ENCODE measurements at regions not wholly inside any gene's neighbourhood (a gene's known extent, or its start where the extent isn't known, plus 50 kb on each side); places are given as distances from the start of the nearest gene placed in this dataset.

- no peak for DNase-seq (ENCODE audit: low read depth)
- no peak for TF ChIP-seq CTCF (IDR thresholded peaks at IDR 0.05; ENCODE audit: control insufficient read depth, extremely low read depth, insufficient read depth)
- no peak overlapping the region for H3K4me3 ChIP-seq (ENCODE audit: low read depth, low read length)
Observed at GRCh38 chr2:221973502-221973901, 325.3 kb downstream of the PAX3 start.

GRCh38 chr2:221972813-221973478, 325.9 kb downstream of the PAX3 start:
- H3K4me3 ChIP-seq (ENCODE audit: low read depth, low read length), result no peak overlapping the region
- DNase-seq (ENCODE audit: low read depth), result no peak
- TF ChIP-seq CTCF (IDR thresholded peaks at IDR 0.05; ENCODE audit: control insufficient read depth, extremely low read depth, insufficient read depth), result no peak

- no peak for TF ChIP-seq CTCF (IDR thresholded peaks at IDR 0.05; ENCODE audit: control insufficient read depth, extremely low read depth, insufficient read depth)
- no peak for DNase-seq (ENCODE audit: low read depth)
- no peak overlapping the region for H3K4me3 ChIP-seq (ENCODE audit: low read depth, low read length)
Observed at GRCh38 chr2:221970389-221970788, 328.4 kb downstream of the PAX3 start.

DNA sequence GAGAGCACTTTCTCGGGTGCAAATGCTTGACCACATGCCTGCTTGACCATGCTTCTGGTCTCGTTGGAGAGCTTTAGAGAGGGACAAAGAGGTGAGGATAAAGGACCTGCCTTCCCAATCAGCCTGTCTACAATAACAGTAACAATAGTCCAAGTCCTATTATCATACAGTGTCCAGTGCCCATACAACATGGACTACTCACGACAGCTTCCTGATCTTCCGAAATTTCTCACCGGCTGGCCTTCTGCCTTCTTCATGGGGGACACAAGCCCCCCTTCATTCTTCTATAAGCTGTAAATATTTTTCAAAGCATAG, 329.0 kb downstream of the PAX3 start:
- TF ChIP-seq CTCF (IDR thresholded peaks at IDR 0.05; ENCODE audit: control insufficient read depth, extremely low read depth, insufficient read depth), result no peak
- no peak overlapping the region for H3K4me3 ChIP-seq (ENCODE audit: low read depth, low read length)
- DNase-seq (ENCODE audit: low read depth), result no peak

- DNase-seq (ENCODE audit: low read depth), result peak; percentile 17
- H3K4me3 ChIP-seq (ENCODE audit: low read depth, low read length), result no peak overlapping the region
- peak; percentile 66 for TF ChIP-seq CTCF (IDR thresholded peaks at IDR 0.05; ENCODE audit: control insufficient read depth, extremely low read depth, insufficient read depth)
Observed at GRCh38 chr2:221969087-221969829, 329.5 kb downstream of the PAX3 start.

DNA sequence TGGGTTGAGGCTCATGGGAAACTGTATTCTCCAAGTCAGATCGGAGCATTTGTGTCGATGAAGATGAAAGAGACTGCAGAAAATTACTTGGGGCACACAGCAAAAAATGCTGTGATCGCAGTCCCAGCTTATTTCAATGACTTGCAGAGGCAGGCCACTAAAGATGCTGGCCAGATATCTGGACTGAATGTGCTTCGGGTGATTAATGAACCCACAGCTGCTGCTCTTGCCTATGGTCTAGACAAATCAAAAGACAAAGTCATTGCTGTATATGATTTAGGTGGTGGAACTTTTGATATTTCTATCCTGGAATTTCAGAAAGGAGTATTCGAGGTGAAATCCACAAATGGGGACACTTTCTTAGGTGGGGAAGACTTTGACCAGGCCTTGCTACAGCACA, 336.6 kb downstream of the PAX3 start:
- DNase-seq (ENCODE audit: low read depth), result no peak
- TF ChIP-seq CTCF (IDR thresholded peaks at IDR 0.05; ENCODE audit: control insufficient read depth, extremely low read depth, insufficient read depth), result no peak
- H3K4me3 ChIP-seq (ENCODE audit: low read depth, low read length), result no peak overlapping the region

GRCh38 chr2:221961561-221961960, 337.2 kb downstream of the PAX3 start:
- DNase-seq (ENCODE audit: low read depth), result no peak
- H3K4me3 ChIP-seq (ENCODE audit: low read depth, low read length), result no peak overlapping the region
- TF ChIP-seq CTCF (IDR thresholded peaks at IDR 0.05; ENCODE audit: control insufficient read depth, extremely low read depth, insufficient read depth), result no peak

Data from LNCaP clone FGC (cell line).